ENCODE measurements at regions not wholly inside any gene's neighbourhood (a gene's known extent, or its start where the extent isn't known, plus 50 kb on each side); places are given as distances from the start of the nearest gene placed in this dataset.
"Not testable (repeated sequence)": the region's sequence is repeated elsewhere in the genome, so short reads cannot be mapped to it uniquely, and the experiment has no call there.

DNA sequence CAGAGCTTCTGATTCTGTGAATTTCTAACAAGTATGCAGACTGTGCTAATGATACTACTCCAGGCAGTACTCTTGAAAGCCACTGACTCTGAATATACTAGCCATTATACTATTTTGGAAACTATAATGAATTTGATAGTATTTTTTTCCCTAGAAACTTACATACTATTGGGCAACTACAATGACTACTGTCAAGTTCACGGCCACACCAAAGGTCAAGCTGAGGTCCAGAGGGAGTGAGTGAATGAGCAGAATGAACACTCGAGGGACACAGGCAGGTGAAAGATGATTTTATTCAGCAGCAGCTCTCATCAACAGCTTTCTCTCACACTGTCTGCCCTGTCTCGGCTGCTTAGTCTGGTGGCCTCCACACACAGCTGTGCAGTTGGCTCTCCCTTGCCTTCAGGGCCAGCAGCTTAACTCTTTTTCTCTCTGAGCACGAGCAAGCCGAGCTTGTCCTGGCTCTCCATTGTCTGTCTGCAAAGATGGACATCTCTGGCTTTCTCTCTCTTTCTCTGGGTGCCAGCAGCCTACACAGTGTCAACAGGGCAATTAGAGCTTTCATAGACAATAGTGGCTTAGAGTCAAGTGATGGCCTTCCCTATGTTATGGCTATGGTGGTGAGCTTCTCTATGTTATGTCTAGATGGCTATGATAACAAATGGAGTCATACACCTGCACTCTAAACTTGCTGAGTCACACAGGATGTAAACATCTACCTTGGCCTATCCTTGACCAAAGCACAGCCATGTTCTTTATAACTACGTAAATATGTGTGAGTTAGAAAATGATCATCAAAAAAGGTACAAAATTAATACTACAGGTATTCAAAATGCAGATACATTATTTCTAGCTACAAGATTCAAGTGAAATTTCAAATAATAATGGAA lies 362.4 kb downstream of the CGGBP1 start:
- Mint-ChIP-seq H3K9me3 (no peaks in the 10 kb centered on the region), H3K36me3 (ENCODE audit: low read depth) (no peaks in the 10 kb centered on the region)
- ATAC-seq (replicated peaks), result no peak

DNA sequence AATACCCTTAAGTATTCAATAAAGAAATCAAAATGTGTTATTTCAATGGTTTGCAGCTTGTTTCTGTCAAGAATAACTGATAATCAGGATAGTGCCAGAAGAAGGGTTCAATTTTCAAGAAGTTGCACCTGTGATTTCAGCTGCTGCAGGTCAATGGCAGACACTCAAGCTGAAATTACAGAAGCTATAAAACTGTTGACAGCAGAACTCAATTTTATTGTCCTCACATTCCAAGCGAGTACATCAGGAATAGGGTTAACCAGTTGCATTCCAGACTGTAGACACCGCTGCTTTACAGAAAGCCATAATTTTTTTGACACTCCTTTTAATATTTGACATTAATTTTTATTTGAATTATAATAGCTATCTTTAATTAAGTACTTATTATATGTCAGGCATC lies 364.1 kb downstream of the CGGBP1 start:
- Mint-ChIP-seq H3K9me3 (no peaks in the 10 kb centered on the region), H3K4me3 (no peak overlapping the region), H3K27ac (no peak overlapping the region), H3K4me1 (no peaks in the 10 kb centered on the region), H3K36me3 (ENCODE audit: low read depth) (no peaks in the 10 kb centered on the region), H3K27me3 (no peaks in the 10 kb centered on the region)
- ATAC-seq (replicated peaks), result no peak

More for the DNA sequence above, 362.4 kb downstream of the CGGBP1 start:
- no peaks in the 10 kb centered on the region for H3K4me1 Mint-ChIP-seq
- no peak overlapping the region for H3K4me3 Mint-ChIP-seq
- H3K27ac Mint-ChIP-seq, result no peak overlapping the region
- no peaks in the 10 kb centered on the region for H3K27me3 Mint-ChIP-seq

GRCh38 chr3:87691109-87691508 lies 367.7 kb downstream of the CGGBP1 start:
- H3K9me3 Mint-ChIP-seq, result no peaks in the 10 kb centered on the region
- no peaks in the 10 kb centered on the region for H3K4me1 Mint-ChIP-seq
- no peak for ATAC-seq (replicated peaks)
- no peaks in the 10 kb centered on the region for H3K36me3 Mint-ChIP-seq (ENCODE audit: low read depth)
- H3K4me3 Mint-ChIP-seq, result no peak overlapping the region
- H3K27me3 Mint-ChIP-seq, result no peaks in the 10 kb centered on the region
- no peak overlapping the region for H3K27ac Mint-ChIP-seq

GRCh38 chr3:87678984-87679660 lies 379.7 kb downstream of the CGGBP1 start:
- H3K4me3 Mint-ChIP-seq; H3K27me3 Mint-ChIP-seq; ATAC-seq (replicated peaks); H3K9me3 Mint-ChIP-seq; H3K36me3 Mint-ChIP-seq (ENCODE audit: low read depth); H3K27ac Mint-ChIP-seq; H3K4me1 Mint-ChIP-seq: not testable (repeated sequence)

DNA sequence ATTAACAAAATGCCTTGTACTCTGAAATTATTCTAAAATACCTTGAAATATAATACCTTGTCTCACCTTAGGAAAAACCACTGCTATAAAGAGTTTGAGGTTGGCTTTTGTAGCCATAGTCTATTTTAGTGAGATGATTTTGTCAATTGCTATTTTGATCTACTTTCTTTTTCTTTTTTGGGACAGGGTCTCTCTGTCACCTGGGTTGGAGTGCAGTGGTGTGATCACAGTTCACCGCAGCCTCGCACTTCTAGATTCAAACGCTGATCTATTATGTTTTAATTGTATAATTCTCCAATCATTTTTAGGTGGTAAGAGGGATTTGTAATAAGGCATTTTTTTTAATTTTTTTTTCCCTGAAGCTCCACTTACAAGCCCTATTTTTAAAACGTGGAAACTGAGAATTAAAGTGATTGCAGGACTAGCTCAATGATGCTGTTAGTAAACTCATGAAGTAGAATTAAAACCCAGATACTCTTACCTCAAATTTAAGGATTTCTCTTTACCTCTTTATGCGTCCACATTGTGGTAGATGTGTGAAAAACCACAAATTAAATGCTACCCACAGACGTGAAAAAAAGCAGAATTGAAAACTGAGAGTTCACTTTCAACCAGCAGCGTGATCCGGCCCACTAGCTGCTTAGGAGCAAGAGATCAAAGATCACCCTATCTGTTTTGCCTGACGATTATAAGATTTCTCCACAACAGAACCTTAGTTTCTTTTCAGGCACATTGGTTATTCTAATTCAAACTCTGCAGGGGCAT lies 384.2 kb downstream of the CGGBP1 start:
- no peaks in the 10 kb centered on the region for H3K9me3 Mint-ChIP-seq
- peak; percentile 34 for ATAC-seq (replicated peaks)
- H3K4me1 Mint-ChIP-seq, result no peaks in the 10 kb centered on the region
- H3K4me3 Mint-ChIP-seq, result no peak overlapping the region
- no peaks in the 10 kb centered on the region for H3K36me3 Mint-ChIP-seq (ENCODE audit: low read depth)
- H3K27me3 Mint-ChIP-seq, result peaks cover 3% of the 10 kb centered on the region
- no peak overlapping the region for H3K27ac Mint-ChIP-seq

GRCh38 chr3:87673132-87673531 lies 385.7 kb downstream of the CGGBP1 start:
- Mint-ChIP-seq H3K27me3 (peaks cover 3% of the 10 kb centered on the region), H3K27ac (no peak overlapping the region), H3K4me3 (no peak overlapping the region), H3K9me3 (no peaks in the 10 kb centered on the region), H3K4me1 (no peaks in the 10 kb centered on the region), H3K36me3 (ENCODE audit: low read depth) (no peaks in the 10 kb centered on the region)
- no peak for ATAC-seq (replicated peaks)

- Mint-ChIP-seq H3K9me3 (no peaks in the 10 kb centered on the region), H3K4me3 (no peak overlapping the region), H3K27ac (no peak overlapping the region), H3K4me1 (no peaks in the 10 kb centered on the region), H3K36me3 (ENCODE audit: low read depth) (no peaks in the 10 kb centered on the region), H3K27me3 (peaks cover 5% of the 10 kb centered on the region)
- no peak for ATAC-seq (replicated peaks)
These were observed 377.8 kb upstream of the POU1F1 start for GRCh38 chr3:87654184-87654583.

DNA sequence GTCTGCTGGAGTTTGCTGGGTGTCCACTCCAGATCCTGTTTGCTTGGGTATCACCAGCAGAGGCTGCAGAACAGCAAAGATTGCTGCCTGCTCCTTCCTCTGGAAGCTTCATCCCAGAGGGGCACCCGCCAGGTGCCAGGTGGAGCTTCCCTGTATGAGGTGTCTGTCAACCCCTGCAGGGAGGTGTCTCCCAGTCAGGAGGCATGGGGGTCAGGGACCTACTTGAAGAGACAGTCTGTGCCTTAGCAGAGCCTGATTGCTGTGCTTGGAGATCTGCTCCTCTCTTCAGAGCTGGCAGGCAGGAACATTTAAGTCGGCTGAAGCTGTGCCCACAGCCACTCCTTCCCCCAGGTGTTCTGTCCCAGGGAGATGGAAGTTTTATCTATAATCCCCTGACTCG lies 376.8 kb upstream of the POU1F1 start:
- not testable (repeated sequence) for ATAC-seq (replicated peaks); H3K27ac Mint-ChIP-seq; H3K4me3 Mint-ChIP-seq; H3K27me3 Mint-ChIP-seq; H3K36me3 Mint-ChIP-seq (ENCODE audit: low read depth); H3K9me3 Mint-ChIP-seq; H3K4me1 Mint-ChIP-seq

- Mint-ChIP-seq H3K36me3 (ENCODE audit: low read depth) (no peaks in the 10 kb centered on the region), H3K27me3 (no peaks in the 10 kb centered on the region), H3K27ac (no peak overlapping the region), H3K9me3 (peaks cover 3% of the 10 kb centered on the region), H3K4me1 (no peaks in the 10 kb centered on the region), H3K4me3 (no peak overlapping the region)
- no peak for ATAC-seq (replicated peaks)
These were observed 358.0 kb upstream of the POU1F1 start for GRCh38 chr3:87634426-87634825.

- no peak overlapping the region for H3K27ac Mint-ChIP-seq
- H3K36me3 Mint-ChIP-seq (ENCODE audit: low read depth), result no peaks in the 10 kb centered on the region
- no peak for ATAC-seq (replicated peaks)
- no peaks in the 10 kb centered on the region for H3K4me1 Mint-ChIP-seq
- H3K4me3 Mint-ChIP-seq, result no peak overlapping the region
- peaks cover 3% of the 10 kb centered on the region for H3K9me3 Mint-ChIP-seq
- no peaks in the 10 kb centered on the region for H3K27me3 Mint-ChIP-seq
These were observed 350.9 kb upstream of the POU1F1 start for GRCh38 chr3:87627316-87627715.

DNA sequence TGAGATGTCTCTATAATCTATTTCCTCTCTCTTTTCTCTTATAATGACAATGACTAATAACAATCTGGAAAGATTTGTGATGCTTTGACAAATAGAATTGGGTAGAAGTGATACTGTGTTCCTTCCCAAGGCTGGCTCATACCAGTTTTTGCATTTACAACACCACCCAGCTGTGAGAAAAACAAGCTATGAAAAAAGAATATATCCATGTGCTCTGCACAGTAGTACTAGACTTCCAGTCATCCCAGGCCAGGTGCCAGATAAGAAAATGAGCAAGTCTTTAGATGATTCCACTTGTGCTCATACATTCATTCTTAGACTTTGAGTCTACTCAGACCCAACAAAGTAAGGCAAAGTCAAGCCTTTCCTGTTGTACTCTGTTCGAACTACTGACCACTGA lies 350.2 kb upstream of the POU1F1 start:
- Mint-ChIP-seq H3K27ac (no peak overlapping the region), H3K36me3 (ENCODE audit: low read depth) (no peaks in the 10 kb centered on the region), H3K9me3 (peaks cover 3% of the 10 kb centered on the region), H3K4me1 (no peaks in the 10 kb centered on the region), H3K4me3 (no peak overlapping the region), H3K27me3 (no peaks in the 10 kb centered on the region)
- ATAC-seq (replicated peaks), result no peak

DNA sequence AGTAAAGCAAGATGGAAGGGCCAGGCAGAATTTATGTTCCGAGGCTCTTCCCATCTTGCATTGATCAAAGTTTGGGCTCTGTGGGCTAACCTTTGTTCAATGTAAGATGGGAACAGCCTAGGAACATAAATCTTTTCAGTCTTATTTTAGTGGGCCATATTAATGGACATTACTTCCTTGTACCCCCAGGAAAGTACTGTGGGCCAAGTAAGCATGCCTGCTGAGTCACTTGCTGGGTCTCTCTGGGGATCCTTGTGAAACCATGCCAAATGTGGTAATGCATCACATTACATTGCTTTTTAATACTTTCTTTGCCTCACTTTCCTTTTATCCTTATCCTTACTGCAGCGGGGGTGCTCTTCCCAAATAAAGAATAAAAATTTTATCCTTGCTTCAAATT lies 349.5 kb upstream of the POU1F1 start:
- H3K36me3 Mint-ChIP-seq (ENCODE audit: low read depth), result no peaks in the 10 kb centered on the region
- H3K27ac Mint-ChIP-seq, result no peak overlapping the region
- no peaks in the 10 kb centered on the region for H3K4me1 Mint-ChIP-seq
- H3K4me3 Mint-ChIP-seq, result no peak overlapping the region
- H3K27me3 Mint-ChIP-seq, result no peaks in the 10 kb centered on the region
- no peak for ATAC-seq (replicated peaks)
- H3K9me3 Mint-ChIP-seq, result no peaks in the 10 kb centered on the region

- Mint-ChIP-seq H3K4me3 (no peak overlapping the region), H3K4me1 (no peaks in the 10 kb centered on the region), H3K27me3 (no peaks in the 10 kb centered on the region), H3K27ac (no peak overlapping the region), H3K9me3 (no peaks in the 10 kb centered on the region), H3K36me3 (ENCODE audit: low read depth) (no peaks in the 10 kb centered on the region)
- no peak for ATAC-seq (replicated peaks)
These were observed 348.5 kb upstream of the POU1F1 start for GRCh38 chr3:87624860-87625259.

DNA sequence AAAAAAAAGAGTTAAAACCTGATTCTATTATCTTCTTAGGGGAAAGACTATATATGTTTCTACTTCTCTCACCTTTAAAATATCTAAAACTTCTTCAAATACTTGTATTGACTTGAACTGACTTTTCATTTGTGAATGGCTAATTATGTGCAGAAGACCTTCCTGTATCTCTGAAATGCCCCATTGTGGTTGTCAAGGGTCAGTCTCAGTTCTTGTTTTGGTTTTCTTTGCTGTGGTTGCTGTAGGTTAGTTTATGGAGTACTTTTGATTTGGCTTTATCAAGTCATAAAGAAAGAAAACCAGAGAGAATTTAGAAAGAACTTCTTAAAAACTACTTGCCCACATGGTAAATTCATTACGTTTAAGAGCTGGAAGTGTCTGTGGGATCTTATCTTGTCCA lies 345.3 kb upstream of the POU1F1 start:
- no peaks in the 10 kb centered on the region for H3K4me1 Mint-ChIP-seq
- H3K9me3 Mint-ChIP-seq, result no peaks in the 10 kb centered on the region
- no peaks in the 10 kb centered on the region for H3K27me3 Mint-ChIP-seq
- ATAC-seq (replicated peaks), result no peak
- H3K36me3 Mint-ChIP-seq (ENCODE audit: low read depth), result no peaks in the 10 kb centered on the region
- H3K27ac Mint-ChIP-seq, result no peak overlapping the region
- H3K4me3 Mint-ChIP-seq, result no peak overlapping the region

- Mint-ChIP-seq H3K9me3 (peaks cover 20% of the 10 kb centered on the region), H3K4me3 (no peak overlapping the region), H3K27me3 (peaks cover 5% of the 10 kb centered on the region), H3K4me1 (no peaks in the 10 kb centered on the region), H3K36me3 (ENCODE audit: low read depth) (no peaks in the 10 kb centered on the region), H3K27ac (no peak overlapping the region)
- no peak for ATAC-seq (replicated peaks)
These were observed 339.1 kb upstream of the POU1F1 start for GRCh38 chr3:87615506-87615905.

Data from activated T-helper 17 cell treated with anti-CD3 and anti-CD28 coated beads, Interleukin-2, amount 50 U/mL, for 72 hours (primary cell).